ENCODE measurements at regions not wholly inside any gene's neighbourhood (a gene's known extent, or its start where the extent isn't known, plus 50 kb on each side); places are given as distances from the start of the nearest gene placed in this dataset.

- TF ChIP-seq CTCF (IDR thresholded peaks at IDR 0.05) (no peak), POLR2AphosphoS5 (IDR thresholded peaks at IDR 0.05) (no peak), POLR2A (IDR thresholded peaks at IDR 0.05) (no peak)
Observed at GRCh38 chr16:17777408-17777863, 306.7 kb upstream of the XYLT1 start.

All from breast epithelium (tissue), 3 donors.